Adrenal gland (tissue), 5 donors: ENCODE measurements at regions not wholly inside any gene's neighbourhood (a gene's known extent, or its start where the extent isn't known, plus 50 kb on each side); places are given as distances from the start of the nearest gene placed in this dataset.

Experiments used
- POLR2A ChIP-seq, 2 donors: fragments of 450-650 bp; IDR thresholded peaks; one replicate each; pipeline ENCODE4 v1.6.1; 2017; ENCODE audit warnings: antibody characterized with exemption in 2 of 2, mild to moderate bottlenecking in 2 of 2, moderate library complexity in 1 of 2
- TF ChIP-seq, protein P1 (sequence below), 6 experiments: fragments of 450-650 bp in 4 of 6; fragments of 200-600 bp in 2 of 6; sonication (generic) in 1 of 6; IDR thresholded peaks; 1 replicate in 5 of 6; 2 replicates in 1 of 6; pipeline versions ENCODE4 v1.5.1 to v1.8.0; 2016 to 2021; ENCODE audit warnings: antibody characterized with exemption in 6 of 6, mild to moderate bottlenecking in 2 of 6, moderate library complexity in 1 of 6
- donor health status: DM: no; HTN: no; CAD: no.

GRCh38 chr2:216774620-216775019 is 79.3 kb upstream of the IGFBP5 start:
- TF ChIP-seq, protein P1, sequence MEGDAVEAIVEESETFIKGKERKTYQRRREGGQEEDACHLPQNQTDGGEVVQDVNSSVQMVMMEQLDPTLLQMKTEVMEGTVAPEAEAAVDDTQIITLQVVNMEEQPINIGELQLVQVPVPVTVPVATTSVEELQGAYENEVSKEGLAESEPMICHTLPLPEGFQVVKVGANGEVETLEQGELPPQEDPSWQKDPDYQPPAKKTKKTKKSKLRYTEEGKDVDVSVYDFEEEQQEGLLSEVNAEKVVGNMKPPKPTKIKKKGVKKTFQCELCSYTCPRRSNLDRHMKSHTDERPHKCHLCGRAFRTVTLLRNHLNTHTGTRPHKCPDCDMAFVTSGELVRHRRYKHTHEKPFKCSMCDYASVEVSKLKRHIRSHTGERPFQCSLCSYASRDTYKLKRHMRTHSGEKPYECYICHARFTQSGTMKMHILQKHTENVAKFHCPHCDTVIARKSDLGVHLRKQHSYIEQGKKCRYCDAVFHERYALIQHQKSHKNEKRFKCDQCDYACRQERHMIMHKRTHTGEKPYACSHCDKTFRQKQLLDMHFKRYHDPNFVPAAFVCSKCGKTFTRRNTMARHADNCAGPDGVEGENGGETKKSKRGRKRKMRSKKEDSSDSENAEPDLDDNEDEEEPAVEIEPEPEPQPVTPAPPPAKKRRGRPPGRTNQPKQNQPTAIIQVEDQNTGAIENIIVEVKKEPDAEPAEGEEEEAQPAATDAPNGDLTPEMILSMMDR (IDR thresholded peaks at IDR 0.05): no peak
- TF ChIP-seq POLR2A (IDR thresholded peaks at IDR 0.05): no peak
